Suppressor macrophage treated with lipopolysaccharide for 1 hour (primary cell): ENCODE measurements at regions not wholly inside any gene's neighbourhood (a gene's known extent, or its start where the extent isn't known, plus 50 kb on each side); places are given as distances from the start of the nearest gene placed in this dataset.
"Not testable (repeated sequence)": the region's sequence is repeated elsewhere in the genome, so short reads cannot be mapped to it uniquely, and the experiment has no call there.

Experiments
- DNase-seq, 3 donors: peaks; one replicate each; pipeline ENCODE4 v3.0.0-alpha.2; 2020 to 2022

- no peak for DNase-seq
These were observed 210.0 kb downstream of the SHOX start for GRCh38 chrX:840556-840955.

GRCh38 chrX:838666-839065, 208.1 kb downstream of the SHOX start:
- not testable (repeated sequence) for DNase-seq

GRCh38 chrX:835857-836256, 205.3 kb downstream of the SHOX start:
- DNase-seq, result not testable (repeated sequence)

GRCh38 chrX:830532-830931, 199.9 kb downstream of the SHOX start:
- DNase-seq, result no peak

GRCh38 chrX:829145-829544, 198.6 kb downstream of the SHOX start:
- no peak for DNase-seq

GRCh38 chrX:828411-828959, 197.9 kb downstream of the SHOX start:
- peak in 2 of 3 donors; percentile 15 to 18 for DNase-seq

- peak in 1 of 3 donors; percentile 6 for DNase-seq
These were observed 195.9 kb downstream of the SHOX start for GRCh38 chrX:826448-826847.

GRCh38 chrX:825991-826390, 195.4 kb downstream of the SHOX start:
- peak; percentile 28 to 35 (median 28) for DNase-seq

GRCh38 chrX:823073-823472, 192.5 kb downstream of the SHOX start:
- not testable (repeated sequence) for DNase-seq

GRCh38 chrX:821327-822107, 190.9 kb downstream of the SHOX start:
- no peak for DNase-seq

GRCh38 chrX:819684-820083, 189.1 kb downstream of the SHOX start:
- DNase-seq, result no peak

- no peak for DNase-seq
These were observed 187.2 kb downstream of the SHOX start for GRCh38 chrX:817759-818300.

GRCh38 chrX:817147-817546, 186.6 kb downstream of the SHOX start:
- DNase-seq, result not testable (repeated sequence)

GRCh38 chrX:816411-816810, 185.8 kb downstream of the SHOX start:
- DNase-seq, result no peak

- DNase-seq, result no peak
These were observed 179.6 kb downstream of the SHOX start for GRCh38 chrX:810186-810585.

- DNase-seq, result no peak
These were observed 178.5 kb downstream of the SHOX start for GRCh38 chrX:809081-809480.

GRCh38 chrX:806586-806985, 176.0 kb downstream of the SHOX start:
- no peak for DNase-seq

- no peak for DNase-seq
These were observed 175.4 kb downstream of the SHOX start for GRCh38 chrX:805988-806387.

- no peak for DNase-seq
These were observed 174.6 kb downstream of the SHOX start for GRCh38 chrX:805103-805670.

- DNase-seq, result no peak
These were observed 172.3 kb downstream of the SHOX start for GRCh38 chrX:802846-803245.

GRCh38 chrX:799808-800207, 169.2 kb downstream of the SHOX start:
- no peak for DNase-seq

GRCh38 chrX:794311-794710, 163.7 kb downstream of the SHOX start:
- no peak for DNase-seq

- DNase-seq, result no peak
These were observed 162.7 kb downstream of the SHOX start for GRCh38 chrX:793216-793770.
